H9 (cell line): ENCODE measurements at regions not wholly inside any gene's neighbourhood (a gene's known extent, or its start where the extent isn't known, plus 50 kb on each side); places are given as distances from the start of the nearest gene placed in this dataset.

Experiments used
- DNase-seq: peaks from one replicate; pipeline ENCODE4 v3.0.0-alpha.2; 2017
- H2AFZ ChIP-seq: one replicate; pipeline ENCODE4 v1.6.1; 2013; ENCODE audit warnings: mild to moderate bottlenecking, low read length, control low read depth, moderate library complexity
- H2AK5ac ChIP-seq: 2 replicates; pipeline ENCODE4 v1.6.1; 2013; ENCODE audit warnings: low read length, control low read depth, mixed read lengths; ENCODE audit not compliant: insufficient read length
- H2BK120ac ChIP-seq: one replicate; pipeline ENCODE4 v1.6.1; 2013; ENCODE audit warnings: low read depth, mild to moderate bottlenecking, low read length, control low read depth, inconsistent platforms; ENCODE audit not compliant: poor library complexity, severe bottlenecking
- H2BK12ac ChIP-seq: 2 replicates; pipeline ENCODE4 v1.6.1; 2013; ENCODE audit warnings: low read length, control low read depth, mixed read lengths, low read depth; ENCODE audit not compliant: insufficient read length
- H2BK15ac ChIP-seq: 2 replicates; pipeline ENCODE4 v1.6.1; 2013; ENCODE audit warnings: low read depth, low read length, control low read depth
- H2BK20ac ChIP-seq: one replicate; pipeline ENCODE4 v1.6.1; 2013; ENCODE audit warnings: low read depth, mild to moderate bottlenecking, low read length, control low read depth, inconsistent platforms; ENCODE audit not compliant: poor library complexity, severe bottlenecking
- H2BK5ac ChIP-seq: 2 replicates; pipeline ENCODE4 v1.6.1; 2013; ENCODE audit warnings: low read length, control low read depth, mixed read lengths; ENCODE audit not compliant: insufficient read length
- H3K14ac ChIP-seq: 2 replicates; pipeline ENCODE4 v1.6.1; 2013; ENCODE audit warnings: low read length, control low read depth; ENCODE audit not compliant: insufficient read depth
- H3K18ac ChIP-seq: 2 replicates; pipeline ENCODE4 v1.6.1; 2013; ENCODE audit warnings: low read depth, mild to moderate bottlenecking, mixed read lengths, low read length, control low read depth; ENCODE audit not compliant: insufficient read length
- H3K23ac ChIP-seq: 2 replicates; pipeline ENCODE4 v1.6.1; 2013; ENCODE audit warnings: low read length, control low read depth, mixed read lengths, low read depth; ENCODE audit not compliant: insufficient read length
- H3K23me2 ChIP-seq: 2 replicates; pipeline ENCODE4 v1.6.1; 2013; ENCODE audit warnings: low read depth, mild to moderate bottlenecking, mixed read lengths, low read length, control low read depth; ENCODE audit not compliant: insufficient read length, poor library complexity, severe bottlenecking
- H3K27ac ChIP-seq: 2 replicates; pipeline ENCODE4 v1.5.1; 2013; ENCODE audit warnings: low read length, control low read depth, mixed read lengths, low read depth; ENCODE audit not compliant: insufficient read length
- H3K27me3 ChIP-seq: 2 replicates; pipeline ENCODE4 v1.6.1; 2013; ENCODE audit warnings: low read length, control low read depth, inconsistent platforms; ENCODE audit not compliant: insufficient read depth
- H3K4ac ChIP-seq: 2 replicates; pipeline ENCODE4 v1.6.1; 2013; ENCODE audit warnings: low read depth, mild to moderate bottlenecking, control low read depth, inconsistent platforms, low read length, moderate library complexity
- H3K4me1 ChIP-seq: 2 replicates; pipeline ENCODE4 v1.6.1; 2013; ENCODE audit warnings: low read length, control low read depth, inconsistent platforms; ENCODE audit not compliant: insufficient read depth
- H3K4me2 ChIP-seq: 2 replicates; pipeline ENCODE4 v1.6.1; 2013; ENCODE audit warnings: low read length, control low read depth, mixed read lengths; ENCODE audit not compliant: insufficient read length, insufficient read depth
- H3K56ac ChIP-seq: 2 replicates; pipeline ENCODE4 v1.6.1; 2013; ENCODE audit warnings: low read depth, mild to moderate bottlenecking, mixed read lengths, low read length, control low read depth; ENCODE audit not compliant: insufficient read length
- H3K79me1 ChIP-seq: 2 replicates; pipeline ENCODE4 v1.6.1; 2013; ENCODE audit warnings: low read depth, mild to moderate bottlenecking, moderate library complexity, low read length, control low read depth, inconsistent platforms; ENCODE audit not compliant: insufficient read depth, poor library complexity, severe bottlenecking
- H3K79me2 ChIP-seq: 2 replicates; pipeline ENCODE4 v1.6.1; 2013; ENCODE audit warnings: low read length, control low read depth, inconsistent platforms; ENCODE audit not compliant: insufficient read depth
- H3K9ac ChIP-seq: 2 replicates; pipeline ENCODE4 v1.6.1; 2013; ENCODE audit warnings: low read length, control low read depth, mixed read lengths; ENCODE audit not compliant: insufficient read length; ENCODE audit errors: extremely low read depth
- H3K9me3 ChIP-seq: one replicate; pipeline ENCODE4 v1.6.1; 2013; ENCODE audit warnings: low read depth, low read length, inconsistent platforms; ENCODE audit not compliant: control insufficient read depth
- H3T11ph ChIP-seq: one replicate; pipeline ENCODE4 v1.6.1; 2013; ENCODE audit warnings: mild to moderate bottlenecking, low read length, control low read depth, inconsistent platforms
- H4K20me1 ChIP-seq: one replicate; pipeline ENCODE4 v1.6.1; 2013; ENCODE audit not compliant: control insufficient read depth, insufficient read length, insufficient read depth
- H4K5ac ChIP-seq: 2 replicates; pipeline ENCODE4 v1.6.1; 2013; ENCODE audit warnings: low read depth, mild to moderate bottlenecking, mixed read lengths, low read length, control low read depth; ENCODE audit not compliant: insufficient read length
- H4K8ac ChIP-seq: replicated peaks from 2 replicates; pipeline ENCODE4 v1.6.1; 2013; ENCODE audit warnings: low read length, control low read depth, mixed read lengths, low read depth; ENCODE audit not compliant: insufficient read length
- H4K91ac ChIP-seq: 2 replicates; pipeline ENCODE4 v1.6.1; 2013; ENCODE audit warnings: low read depth, mild to moderate bottlenecking, moderate library complexity, mixed read lengths, low read length, control low read depth; ENCODE audit not compliant: insufficient read length
- H3K27ac Mint-ChIP-seq, 3 experiments: 2 replicates in 2 of 3; 3 replicates in 1 of 3; pipeline ENCODE4 v1.8.0; 2020 to 2021; ENCODE audit warnings: mixed read lengths in 3 of 3, mild to moderate bottlenecking in 1 of 3, moderate library complexity in 1 of 3
- H3K27me3 Mint-ChIP-seq: 2 replicates; pipeline ENCODE4 v1.8.0; 2021; ENCODE audit warnings: low read depth, mild to moderate bottlenecking, moderate library complexity, mixed read lengths
- H3K36me3 Mint-ChIP-seq, 3 experiments: 2 replicates in 2 of 3; 3 replicates in 1 of 3; pipeline ENCODE4 v1.8.0; 2020 to 2021; ENCODE audit warnings: low read depth in 3 of 3, mixed read lengths in 3 of 3; ENCODE audit not compliant: insufficient read depth in 1 of 3
- H3K4me1 Mint-ChIP-seq, 2 experiments: 2 replicates each; pipeline ENCODE4 v1.8.0; 2020; ENCODE audit warnings: mixed read lengths in 2 of 2
- H3K4me3 Mint-ChIP-seq, 2 experiments: 2 replicates in 1 of 2; 3 replicates in 1 of 2; pipeline ENCODE4 v1.8.0; 2020 to 2021; ENCODE audit warnings: mild to moderate bottlenecking in 2 of 2, mixed read lengths in 2 of 2, moderate library complexity in 1 of 2
- H3K9me3 Mint-ChIP-seq, 2 experiments: 2 replicates in 1 of 2; 3 replicates in 1 of 2; pipeline ENCODE4 v1.8.0; 2020; ENCODE audit warnings: mild to moderate bottlenecking in 2 of 2, mixed read lengths in 2 of 2, moderate library complexity in 1 of 2
- WGBS: extraction: QIAGEN DNeasy Blood & Tissue Kit; methylation state at CpG from one replicate; pipeline ENCODE4 v1.1.7; 2013; ENCODE audit warnings: missing lambda C conversion rate, low lambda C conversion rate, mixed read lengths; ENCODE audit not compliant: insufficient read length; ENCODE audit errors: extremely low coverage; 5-methylcytosine and 5-hydroxymethylcytosine counted together
- TF ChIP-seq, protein P1 (sequence below): fragments of 200-600 bp; sonication (generic); conservative IDR thresholded peaks from 3 replicates; pipeline ENCODE4 v1.8.0; 2021; ENCODE audit warnings: antibody characterized with exemption, mild to moderate bottlenecking

DNA sequence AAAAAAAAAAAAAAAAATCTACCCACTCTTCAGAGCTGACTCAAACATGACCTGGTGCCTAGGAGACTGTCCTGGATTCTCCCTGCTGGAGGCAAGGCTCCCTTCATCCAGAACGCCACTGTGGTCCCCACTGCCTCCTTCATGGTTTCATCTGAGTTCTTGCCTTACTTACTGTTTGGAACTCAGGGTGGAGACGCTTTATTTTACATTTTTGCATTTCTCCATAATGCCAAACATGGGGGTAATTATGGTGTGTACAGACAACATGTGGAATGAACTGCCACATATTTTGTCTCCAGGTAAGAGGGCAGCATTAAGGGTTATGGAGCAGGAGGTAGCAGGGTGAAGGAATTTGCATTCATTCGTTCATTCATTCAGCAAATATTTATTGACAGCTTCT is 58.1 kb upstream of the KCNK12 start:
- H4K5ac ChIP-seq = no peak overlapping the region
- no peaks in the 10 kb centered on the region for H3K79me1 ChIP-seq
- no peaks in the 10 kb centered on the region; the same call in 1 of the 2 replicates for H3K4me1 ChIP-seq
- no peak overlapping the region for H2BK120ac ChIP-seq
- H3K9ac ChIP-seq = no peak overlapping the region
- no peak overlapping the region for H3K14ac ChIP-seq
- H2AFZ ChIP-seq = no peak overlapping the region
- no peak overlapping the region for H3K27ac Mint-ChIP-seq
- no peak overlapping the region for H2BK12ac ChIP-seq
- no peaks in the 10 kb centered on the region for H3K9me3 Mint-ChIP-seq
- H3K4me2 ChIP-seq = no peak overlapping the region
- no peaks in the 10 kb centered on the region; a peak in 1 of 7 replicates for H3K36me3 Mint-ChIP-seq
- no peak for DNase-seq
- H4K8ac ChIP-seq = no peak overlapping the region
- H2BK5ac ChIP-seq = no peak overlapping the region
- no peak overlapping the region for H3K4ac ChIP-seq
- H3K9me3 ChIP-seq = no peaks in the 10 kb centered on the region
- H3K56ac ChIP-seq = no peak overlapping the region
- H2BK20ac ChIP-seq = no peak overlapping the region
- no peak overlapping the region for H3K18ac ChIP-seq
- H3K23ac ChIP-seq = no peak overlapping the region
- H2BK15ac ChIP-seq = no peak overlapping the region
- no peak overlapping the region for H2AK5ac ChIP-seq
- no peaks in the 10 kb centered on the region for H3K27me3 ChIP-seq
- H3K4me1 Mint-ChIP-seq = peaks cover 16 to 32% of the 10 kb centered on the region in 2 experiments
- H3T11ph ChIP-seq = no peak overlapping the region
- no peaks in the 10 kb centered on the region for H3K79me2 ChIP-seq
- no peak overlapping the region for H4K91ac ChIP-seq
- no CpG with 5 or more reads among the region's 3 CpGs for WGBS
- H3K27me3 Mint-ChIP-seq = no peaks in the 10 kb centered on the region; the same call in 1 of the 2 replicates
- H4K20me1 ChIP-seq = no peaks in the 10 kb centered on the region
- no peak overlapping the region for H3K4me3 Mint-ChIP-seq
- TF ChIP-seq, protein P1, sequence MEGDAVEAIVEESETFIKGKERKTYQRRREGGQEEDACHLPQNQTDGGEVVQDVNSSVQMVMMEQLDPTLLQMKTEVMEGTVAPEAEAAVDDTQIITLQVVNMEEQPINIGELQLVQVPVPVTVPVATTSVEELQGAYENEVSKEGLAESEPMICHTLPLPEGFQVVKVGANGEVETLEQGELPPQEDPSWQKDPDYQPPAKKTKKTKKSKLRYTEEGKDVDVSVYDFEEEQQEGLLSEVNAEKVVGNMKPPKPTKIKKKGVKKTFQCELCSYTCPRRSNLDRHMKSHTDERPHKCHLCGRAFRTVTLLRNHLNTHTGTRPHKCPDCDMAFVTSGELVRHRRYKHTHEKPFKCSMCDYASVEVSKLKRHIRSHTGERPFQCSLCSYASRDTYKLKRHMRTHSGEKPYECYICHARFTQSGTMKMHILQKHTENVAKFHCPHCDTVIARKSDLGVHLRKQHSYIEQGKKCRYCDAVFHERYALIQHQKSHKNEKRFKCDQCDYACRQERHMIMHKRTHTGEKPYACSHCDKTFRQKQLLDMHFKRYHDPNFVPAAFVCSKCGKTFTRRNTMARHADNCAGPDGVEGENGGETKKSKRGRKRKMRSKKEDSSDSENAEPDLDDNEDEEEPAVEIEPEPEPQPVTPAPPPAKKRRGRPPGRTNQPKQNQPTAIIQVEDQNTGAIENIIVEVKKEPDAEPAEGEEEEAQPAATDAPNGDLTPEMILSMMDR = no peak
- no peak overlapping the region for H3K27ac ChIP-seq
- H3K23me2 ChIP-seq = no peaks in the 10 kb centered on the region
